OCI-LY1 (cell line): ENCODE measurements at regions not wholly inside any gene's neighbourhood (a gene's known extent, or its start where the extent isn't known, plus 50 kb on each side); places are given as distances from the start of the nearest gene placed in this dataset.

Source experiments
- EZH2 ChIP-seq: fragments of 200-600 bp; sonication (generic), shearing (Covaris generic); IDR thresholded peaks from 2 replicates; pipeline ENCODE4 v1.8.0; 2017; ENCODE audit warnings: borderline replicate concordance, mixed run types, mild to moderate bottlenecking, antibody characterized with exemption, low read length, moderate library complexity, mixed read lengths
- TF ChIP-seq, protein P1 (sequence below): fragments of 200-600 bp; sonication (generic), shearing (Covaris generic); IDR thresholded peaks from 2 replicates; pipeline ENCODE4 v1.5.1; 2017; ENCODE audit warnings: mild to moderate bottlenecking, antibody characterized with exemption, low read length, moderate library complexity, mixed read lengths

DNA sequence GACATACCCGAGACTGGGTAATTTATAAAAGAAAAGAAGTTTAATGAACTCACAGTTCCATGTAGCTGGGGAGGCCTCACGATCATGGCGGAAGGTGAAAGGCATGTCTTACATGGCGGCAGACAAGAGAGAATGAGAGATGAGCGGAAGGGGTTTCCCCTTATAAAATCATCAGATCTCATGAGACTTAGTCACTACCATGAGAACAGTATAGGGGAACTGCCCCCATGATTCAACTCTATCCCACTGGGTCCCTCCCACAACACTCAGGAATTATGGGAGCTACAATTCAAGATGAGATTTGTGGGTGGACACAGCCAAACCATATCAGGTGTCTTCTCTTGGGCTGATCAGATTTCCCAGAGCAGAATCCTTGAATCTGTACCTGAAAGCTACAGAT lies 617.3 kb upstream of the ID2 start:
- TF ChIP-seq EZH2 = no peak
- TF ChIP-seq, protein P1, sequence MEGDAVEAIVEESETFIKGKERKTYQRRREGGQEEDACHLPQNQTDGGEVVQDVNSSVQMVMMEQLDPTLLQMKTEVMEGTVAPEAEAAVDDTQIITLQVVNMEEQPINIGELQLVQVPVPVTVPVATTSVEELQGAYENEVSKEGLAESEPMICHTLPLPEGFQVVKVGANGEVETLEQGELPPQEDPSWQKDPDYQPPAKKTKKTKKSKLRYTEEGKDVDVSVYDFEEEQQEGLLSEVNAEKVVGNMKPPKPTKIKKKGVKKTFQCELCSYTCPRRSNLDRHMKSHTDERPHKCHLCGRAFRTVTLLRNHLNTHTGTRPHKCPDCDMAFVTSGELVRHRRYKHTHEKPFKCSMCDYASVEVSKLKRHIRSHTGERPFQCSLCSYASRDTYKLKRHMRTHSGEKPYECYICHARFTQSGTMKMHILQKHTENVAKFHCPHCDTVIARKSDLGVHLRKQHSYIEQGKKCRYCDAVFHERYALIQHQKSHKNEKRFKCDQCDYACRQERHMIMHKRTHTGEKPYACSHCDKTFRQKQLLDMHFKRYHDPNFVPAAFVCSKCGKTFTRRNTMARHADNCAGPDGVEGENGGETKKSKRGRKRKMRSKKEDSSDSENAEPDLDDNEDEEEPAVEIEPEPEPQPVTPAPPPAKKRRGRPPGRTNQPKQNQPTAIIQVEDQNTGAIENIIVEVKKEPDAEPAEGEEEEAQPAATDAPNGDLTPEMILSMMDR = no peak
